Rectal smooth muscle tissue (tissue), 1 donor: ENCODE measurements at regions not wholly inside any gene's neighbourhood (a gene's known extent, or its start where the extent isn't known, plus 50 kb on each side); places are given as distances from the start of the nearest gene placed in this dataset.
"Not testable (repeated sequence)": the region's sequence is repeated elsewhere in the genome, so short reads cannot be mapped to it uniquely, and the experiment has no call there.

Experiments used
- H3K27ac ChIP-seq: one replicate; pipeline ENCODE4 v1.7.0; 2013; ENCODE audit warnings: low read depth, low read length, inconsistent platforms
- H3K27me3 ChIP-seq: one replicate; pipeline ENCODE4 v1.7.0; 2013; ENCODE audit warnings: low read length; ENCODE audit not compliant: control insufficient read depth, insufficient read depth
- H3K36me3 ChIP-seq: one replicate; pipeline ENCODE4 v1.7.0; 2013; ENCODE audit warnings: low read length; ENCODE audit not compliant: control insufficient read depth, insufficient read depth
- H3K4me1 ChIP-seq: one replicate; pipeline ENCODE4 v1.7.0; 2013; ENCODE audit warnings: low read length; ENCODE audit not compliant: control insufficient read depth, insufficient read depth
- H3K4me3 ChIP-seq: one replicate; pipeline ENCODE4 v1.7.0; 2013; ENCODE audit warnings: low read length
- H3K9ac ChIP-seq: one replicate; pipeline ENCODE4 v1.7.0; 2013; ENCODE audit warnings: low read length

GRCh38 chr1:38727684-38728584 is 131.6 kb downstream of the RRAGC start:
- Histone ChIP-seq H3K9ac (no peak overlapping the region), H3K27ac (no peak overlapping the region), H3K36me3 (no peaks in the 10 kb centered on the region), H3K27me3 (no peaks in the 10 kb centered on the region), H3K4me1 (peaks cover 12% of the 10 kb centered on the region), H3K4me3 (no peak overlapping the region)

GRCh38 chr1:38725321-38725961 is 134.1 kb downstream of the RRAGC start:
- H3K9ac ChIP-seq, H3K36me3 ChIP-seq, H3K27me3 ChIP-seq, H3K4me3 ChIP-seq, H3K27ac ChIP-seq: not testable (repeated sequence)
- peaks cover 12% of the 10 kb centered on the region for H3K4me1 ChIP-seq

- Histone ChIP-seq H3K4me1 (peaks cover 12% of the 10 kb centered on the region), H3K27me3 (no peaks in the 10 kb centered on the region), H3K27ac (no peak overlapping the region), H3K4me3 (no peak overlapping the region), H3K36me3 (no peaks in the 10 kb centered on the region), H3K9ac (no peak overlapping the region)
Observed at GRCh38 chr1:38724160-38725131, 135.1 kb downstream of the RRAGC start.

GRCh38 chr1:38721816-38722215 is 137.8 kb downstream of the RRAGC start:
- Histone ChIP-seq H3K27me3 (no peaks in the 10 kb centered on the region), H3K4me1 (no peaks in the 10 kb centered on the region), H3K36me3 (no peaks in the 10 kb centered on the region), H3K4me3 (no peak overlapping the region), H3K9ac (no peak overlapping the region), H3K27ac (no peak overlapping the region)

GRCh38 chr1:38719880-38720279 is 139.7 kb downstream of the RRAGC start:
- no peaks in the 10 kb centered on the region for H3K4me1 ChIP-seq
- no peaks in the 10 kb centered on the region for H3K27me3 ChIP-seq
- no peaks in the 10 kb centered on the region for H3K36me3 ChIP-seq
- no peak overlapping the region for H3K4me3 ChIP-seq
- no peak overlapping the region for H3K9ac ChIP-seq
- no peak overlapping the region for H3K27ac ChIP-seq

GRCh38 chr1:38718031-38718430 is 141.5 kb downstream of the RRAGC start:
- no peaks in the 10 kb centered on the region for H3K4me1 ChIP-seq
- no peak overlapping the region for H3K9ac ChIP-seq
- no peaks in the 10 kb centered on the region for H3K27me3 ChIP-seq
- H3K27ac ChIP-seq, result no peak overlapping the region
- no peak overlapping the region for H3K4me3 ChIP-seq
- H3K36me3 ChIP-seq, result no peaks in the 10 kb centered on the region

GRCh38 chr1:38716229-38716628 is 143.3 kb downstream of the RRAGC start:
- Histone ChIP-seq H3K27me3 (no peaks in the 10 kb centered on the region), H3K4me3 (no peak overlapping the region), H3K27ac (no peak overlapping the region), H3K9ac (no peak overlapping the region), H3K4me1 (no peaks in the 10 kb centered on the region), H3K36me3 (no peaks in the 10 kb centered on the region)

- no peak overlapping the region for H3K27ac ChIP-seq
- no peak overlapping the region for H3K4me3 ChIP-seq
- no peaks in the 10 kb centered on the region for H3K27me3 ChIP-seq
- no peaks in the 10 kb centered on the region for H3K36me3 ChIP-seq
- no peak overlapping the region for H3K9ac ChIP-seq
- no peaks in the 10 kb centered on the region for H3K4me1 ChIP-seq
Observed at GRCh38 chr1:38715415-38715814, 144.2 kb downstream of the RRAGC start.

- Histone ChIP-seq H3K36me3 (no peaks in the 10 kb centered on the region), H3K4me3 (no peak overlapping the region), H3K9ac (no peak overlapping the region), H3K4me1 (no peaks in the 10 kb centered on the region), H3K27ac (no peak overlapping the region), H3K27me3 (no peaks in the 10 kb centered on the region)
Observed at GRCh38 chr1:38712046-38712445, 147.5 kb downstream of the RRAGC start.

- H3K9ac ChIP-seq, result no peak overlapping the region
- no peaks in the 10 kb centered on the region for H3K27me3 ChIP-seq
- no peak overlapping the region for H3K27ac ChIP-seq
- H3K4me3 ChIP-seq, result no peak overlapping the region
- H3K4me1 ChIP-seq, result no peaks in the 10 kb centered on the region
- H3K36me3 ChIP-seq, result no peaks in the 10 kb centered on the region
Observed at GRCh38 chr1:38708701-38709258, 150.8 kb downstream of the RRAGC start.

GRCh38 chr1:38701088-38701487 is 158.5 kb downstream of the RRAGC start:
- no peak overlapping the region for H3K9ac ChIP-seq
- no peaks in the 10 kb centered on the region for H3K36me3 ChIP-seq

GRCh38 chr1:38700077-38700470 is 159.5 kb downstream of the RRAGC start:
- no peaks in the 10 kb centered on the region for H3K27me3 ChIP-seq
- H3K4me3 ChIP-seq, result no peak overlapping the region
- no peak overlapping the region for H3K9ac ChIP-seq
- H3K36me3 ChIP-seq, result no peaks in the 10 kb centered on the region
- H3K4me1 ChIP-seq, result no peaks in the 10 kb centered on the region
- no peak overlapping the region for H3K27ac ChIP-seq

More at GRCh38 chr1:38701088-38701487, 158.5 kb downstream of the RRAGC start:
- no peaks in the 10 kb centered on the region for H3K27me3 ChIP-seq
- no peaks in the 10 kb centered on the region for H3K4me1 ChIP-seq
- H3K4me3 ChIP-seq, result no peak overlapping the region
- no peak overlapping the region for H3K27ac ChIP-seq
